RPMI7951 (cell line): ENCODE measurements at regions not wholly inside any gene's neighbourhood (a gene's known extent, or its start where the extent isn't known, plus 50 kb on each side); places are given as distances from the start of the nearest gene placed in this dataset.
"Not testable (repeated sequence)": the region's sequence is repeated elsewhere in the genome, so short reads cannot be mapped to it uniquely, and the experiment has no call there.

Source experiments
- DNase-seq: peaks from one replicate; pipeline ENCODE4 v3.0.0-alpha.2; 2012; ENCODE audit warnings: low read depth

DNA sequence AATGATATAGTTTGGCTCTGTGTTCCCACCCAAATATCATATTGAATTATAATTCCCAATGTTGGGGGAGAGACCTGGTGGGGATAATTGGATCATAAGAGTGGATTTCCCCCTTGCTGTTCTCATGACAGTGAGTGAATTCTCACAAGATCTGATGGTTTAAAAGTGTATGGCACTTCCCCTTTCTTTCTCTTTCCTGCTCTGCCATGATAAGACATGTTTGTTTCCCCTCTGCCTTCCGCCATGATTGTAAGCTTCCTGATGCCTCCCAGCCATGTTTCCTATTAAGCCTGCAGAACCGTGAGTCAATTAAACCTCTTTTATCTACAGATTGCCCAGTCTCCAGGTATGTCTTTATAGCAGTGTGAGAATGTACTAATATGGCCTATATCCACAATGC, 126.7 kb upstream of the GMNC start:
- no peak for DNase-seq

DNA sequence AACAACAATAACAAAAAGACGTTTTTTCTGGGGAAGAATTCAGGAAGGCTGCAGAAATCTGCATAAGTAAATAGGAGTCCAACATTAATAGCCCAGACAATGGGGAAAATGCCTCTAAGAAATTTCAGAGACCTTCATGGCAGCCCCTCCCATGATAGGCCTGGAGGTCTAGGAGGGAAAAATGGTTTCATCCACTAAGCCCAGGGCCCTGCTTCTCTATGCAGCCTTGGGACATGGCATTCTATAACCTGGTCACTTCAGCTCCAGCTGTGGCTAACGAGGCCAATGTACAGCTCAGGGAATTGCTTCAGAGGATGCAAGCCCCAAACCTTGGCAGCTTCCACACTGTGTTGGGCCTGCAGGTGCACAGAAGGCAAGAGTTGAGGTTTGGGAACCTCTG, 125.6 kb upstream of the GMNC start:
- DNase-seq = no peak

DNA sequence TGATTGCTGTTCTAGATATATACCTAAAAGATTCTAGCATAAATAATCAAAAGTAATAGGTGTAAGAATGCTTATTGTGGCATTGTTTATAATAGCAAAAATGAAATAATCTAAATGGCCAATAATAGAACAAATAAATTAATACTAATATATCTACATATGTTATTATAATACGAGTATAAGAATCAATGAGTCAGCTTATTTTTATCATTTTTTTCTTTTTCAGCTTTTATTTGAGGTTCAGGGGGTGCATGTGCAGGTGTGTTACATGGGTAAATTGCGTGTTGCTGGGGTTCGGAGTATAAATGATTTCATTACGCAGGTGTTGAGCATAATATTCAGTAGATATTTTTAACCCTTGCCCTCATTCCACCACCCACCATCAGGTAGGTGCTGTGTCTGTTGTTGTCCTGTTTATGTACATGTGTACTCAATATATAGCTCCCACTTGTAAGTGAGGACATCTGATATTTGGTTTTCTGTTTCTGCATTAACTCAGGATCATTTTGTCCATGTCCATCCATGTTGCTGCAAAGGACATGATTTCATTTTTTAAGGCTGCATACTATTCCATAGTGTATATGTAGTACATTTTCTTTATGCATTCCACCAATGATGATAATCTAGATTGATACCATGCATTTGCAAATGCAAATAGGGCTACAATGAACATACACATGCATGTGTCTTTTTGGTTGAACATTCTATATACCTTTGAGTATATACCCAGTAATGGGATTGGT, 122.2 kb upstream of the GMNC start:
- DNase-seq = no peak

DNA sequence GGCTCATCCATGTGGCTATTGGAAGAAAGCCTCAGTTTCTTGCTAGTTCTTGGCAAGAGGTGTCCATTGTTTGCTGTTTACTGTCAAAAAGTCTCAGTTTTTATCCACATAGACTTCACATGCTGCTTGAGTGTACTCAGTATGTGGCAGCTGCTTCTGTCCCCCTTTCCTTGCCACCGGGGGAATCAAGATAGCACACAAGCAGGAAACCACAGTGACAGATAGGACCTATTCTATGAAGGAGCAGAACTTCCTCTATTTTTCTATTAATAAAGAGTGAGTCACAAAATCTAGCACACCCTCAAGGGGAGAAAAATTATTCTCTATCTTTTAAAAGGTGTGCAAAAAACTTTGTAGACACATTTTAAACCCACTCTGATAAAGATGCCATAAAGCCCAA, 121.4 kb upstream of the GMNC start:
- no peak for DNase-seq

DNA sequence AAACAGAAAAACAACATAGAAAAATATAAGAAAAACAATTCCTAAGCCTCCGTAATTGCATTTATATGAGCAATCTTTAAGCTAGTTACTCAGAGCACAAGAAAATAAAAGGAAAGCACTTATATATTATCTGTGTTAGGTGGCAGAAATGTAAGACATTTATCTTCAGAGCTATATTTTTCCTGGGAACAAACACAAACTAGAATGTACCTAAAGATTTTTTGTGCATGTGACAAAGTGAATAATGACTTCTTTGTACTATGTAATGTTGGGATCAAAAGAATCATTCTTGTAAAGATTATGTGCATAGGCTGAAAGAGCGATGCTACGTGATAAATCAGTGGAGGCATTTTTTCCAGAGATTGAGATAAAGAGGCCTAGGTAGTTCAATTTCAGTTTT, 111.3 kb upstream of the GMNC start:
- DNase-seq = no peak

DNA sequence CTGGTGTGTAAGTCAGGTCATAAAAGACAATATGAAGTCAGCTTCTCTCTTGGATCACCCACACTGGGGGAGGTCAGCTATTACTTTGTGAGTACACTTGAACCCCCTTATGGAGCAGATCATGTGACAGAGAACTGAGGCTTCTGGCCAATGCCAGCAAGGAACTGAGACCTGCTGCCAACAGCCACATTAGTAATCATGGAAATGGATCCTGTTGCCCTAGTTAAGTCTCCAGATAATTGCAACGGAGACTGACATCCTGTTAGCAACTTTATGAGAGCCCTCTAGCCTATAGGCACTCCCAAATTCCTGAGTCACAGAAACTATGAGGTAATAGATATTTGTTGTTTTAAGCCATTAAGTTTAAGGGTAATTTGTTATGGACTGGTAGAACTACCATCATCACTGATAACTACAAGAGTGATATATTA, 110.4 kb upstream of the GMNC start:
- no peak for DNase-seq

DNA sequence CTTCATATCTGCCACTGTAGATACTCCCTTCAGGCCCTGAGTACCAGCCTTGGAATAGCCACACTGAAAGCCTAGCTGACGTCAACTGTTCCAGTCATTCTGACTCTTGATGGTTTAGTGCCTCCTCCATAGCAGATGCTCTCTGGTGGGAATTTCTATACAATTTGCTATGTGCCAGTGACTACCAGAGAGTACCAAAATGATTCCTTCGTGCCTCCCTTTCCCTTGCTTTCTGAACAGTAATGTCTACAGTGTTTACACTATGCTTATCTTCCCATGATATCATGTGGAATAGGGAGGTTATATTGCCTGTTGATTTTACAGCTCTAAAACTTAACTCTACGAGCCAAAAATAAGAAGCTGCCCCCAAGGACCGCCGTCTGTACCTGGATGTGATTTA, 109.7 kb upstream of the GMNC start:
- DNase-seq = no peak

DNA sequence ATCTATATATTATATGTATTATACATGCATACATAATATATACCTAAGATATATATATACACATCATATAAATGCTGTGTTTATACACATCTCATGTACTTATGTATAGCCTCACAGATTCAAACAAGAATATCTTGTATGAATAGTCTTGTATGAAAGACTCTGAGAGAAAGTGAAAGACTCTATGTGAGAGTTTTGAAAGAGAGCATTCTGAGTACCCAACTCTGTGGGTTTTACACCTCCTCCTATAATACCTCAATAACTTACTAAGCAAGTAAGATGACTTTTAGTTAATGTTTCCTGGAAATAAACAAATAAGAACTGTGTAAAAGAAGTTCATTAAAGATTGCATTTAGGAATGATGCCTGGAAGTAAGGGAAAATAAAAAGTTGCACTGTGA, 108.1 kb upstream of the GMNC start:
- no peak for DNase-seq

DNA sequence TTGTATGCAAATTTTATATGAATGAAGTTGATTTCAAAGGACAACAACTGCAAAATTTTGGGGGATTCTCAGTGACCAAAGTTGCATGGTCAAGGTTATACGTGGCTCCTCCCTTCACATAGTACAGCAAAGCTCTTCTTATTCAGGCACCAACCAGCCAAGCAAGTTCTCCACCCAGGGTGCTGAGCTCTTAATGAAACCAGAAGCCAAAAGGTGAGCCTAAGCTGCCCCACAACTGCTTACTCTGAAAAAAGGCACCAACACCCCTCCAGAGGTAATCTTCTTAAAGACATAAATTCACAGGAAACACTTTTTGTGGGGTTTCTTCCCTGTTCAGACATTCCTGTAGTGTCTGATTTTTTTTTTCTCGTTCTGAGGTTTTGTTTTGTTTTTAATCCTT, 106.1 kb upstream of the GMNC start:
- no peak for DNase-seq

DNA sequence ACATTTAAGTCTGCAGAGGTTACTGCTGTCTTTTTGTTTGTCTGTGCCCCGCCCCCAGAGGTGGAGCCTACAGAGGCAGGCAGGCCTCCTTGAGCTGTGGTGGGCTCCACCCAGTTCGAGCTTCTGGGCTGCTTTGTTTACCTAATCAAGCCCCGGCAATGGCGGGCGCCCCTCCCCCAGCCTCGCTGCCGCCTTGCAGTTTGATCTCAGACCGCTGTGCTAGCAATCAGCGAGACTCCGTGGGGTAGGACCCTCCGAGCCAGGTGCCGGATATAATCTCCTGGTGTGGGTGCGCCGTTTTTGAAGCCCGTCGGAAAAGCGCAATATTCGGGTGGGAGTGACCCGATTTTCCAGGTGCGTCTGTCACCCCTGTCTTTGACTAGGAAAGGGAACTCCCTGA, 102.4 kb upstream of the GMNC start:
- not testable (repeated sequence) for DNase-seq

DNA sequence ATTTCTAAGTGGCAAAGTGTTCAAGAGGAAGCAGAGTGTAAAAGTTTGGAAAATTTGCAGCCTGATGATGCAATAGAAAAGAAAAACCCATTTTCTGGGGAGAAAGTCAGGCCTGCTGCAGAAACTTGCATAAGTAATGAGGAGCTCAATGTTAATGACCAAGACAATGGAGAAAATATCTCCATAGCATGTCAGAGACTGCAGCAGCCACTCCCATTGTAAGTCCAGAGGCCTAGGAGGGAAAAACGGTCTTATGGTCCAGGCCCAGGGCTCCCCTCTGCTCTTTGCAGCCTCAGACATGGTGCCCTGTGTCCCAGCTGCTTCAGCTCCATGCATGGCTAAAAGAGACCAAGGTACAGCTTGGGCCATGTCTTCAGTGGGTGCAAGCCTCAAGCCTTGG, 96.6 kb upstream of the GMNC start:
- no peak for DNase-seq

DNA sequence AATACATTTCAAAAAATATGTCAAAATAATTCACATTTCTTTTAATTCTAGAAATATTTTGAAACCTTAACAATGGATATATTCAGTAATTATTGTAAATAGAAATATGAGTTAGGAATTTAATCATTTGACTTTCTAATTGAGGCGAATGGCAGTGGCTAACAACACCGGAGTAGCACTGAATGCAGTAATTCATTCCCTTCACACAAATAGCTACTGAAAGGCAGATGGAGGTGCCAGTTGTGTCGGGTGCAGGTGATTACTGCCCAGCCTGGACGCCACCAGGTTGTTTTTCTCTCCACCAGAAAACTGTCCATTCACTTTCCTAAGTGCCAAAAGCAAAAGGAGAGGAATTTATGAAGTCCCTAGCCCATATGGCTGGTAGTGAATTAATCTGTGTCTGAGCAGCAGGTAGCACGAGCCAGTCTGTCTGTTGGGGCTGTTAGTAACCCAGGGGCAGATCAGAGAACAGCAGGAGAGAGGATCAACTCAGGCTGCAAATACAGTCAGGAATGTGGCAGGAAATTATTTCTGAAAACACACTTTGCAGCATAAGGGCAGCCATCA, 79.3 kb upstream of the GMNC start:
- no peak for DNase-seq

DNA sequence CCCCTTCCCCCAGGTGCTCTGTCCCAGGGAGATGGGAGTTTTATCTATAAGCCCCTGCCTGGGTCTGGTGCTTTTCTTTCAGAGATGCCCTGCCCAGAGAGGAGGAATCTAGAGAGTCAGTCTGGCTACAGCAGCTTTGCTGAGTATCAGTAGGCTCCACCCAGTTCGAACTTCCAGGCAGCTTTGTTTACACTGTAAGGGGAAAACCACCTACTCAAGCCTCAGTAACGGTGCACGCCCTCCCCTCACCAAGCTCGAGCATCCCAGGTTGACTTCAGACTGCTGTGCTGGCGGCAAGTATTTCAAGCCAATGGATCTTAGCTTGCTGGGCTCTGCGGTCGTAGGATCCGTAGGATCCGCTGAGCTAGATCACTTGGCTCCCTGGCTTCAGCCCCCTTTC, 72.1 kb upstream of the GMNC start:
- not testable (repeated sequence) for DNase-seq

DNA sequence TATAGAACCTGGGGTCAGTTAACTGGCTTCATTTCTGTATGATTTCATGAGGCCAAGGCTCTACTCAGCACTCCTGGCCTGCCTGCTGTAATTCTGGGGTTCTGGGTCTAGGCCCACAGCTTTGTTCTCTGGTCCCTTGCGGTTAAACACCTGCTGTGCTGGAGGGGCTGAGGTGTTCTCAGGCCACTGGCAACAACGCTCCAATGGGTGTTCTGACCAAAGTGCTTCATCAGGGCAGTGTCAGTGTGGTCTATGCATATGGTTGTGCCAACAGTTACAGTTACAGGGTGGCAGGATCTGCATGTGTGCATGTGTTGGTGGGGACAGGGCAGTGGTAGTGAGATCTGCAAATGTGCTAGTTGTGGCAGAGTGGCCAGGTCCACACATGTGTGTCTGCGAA, 64.1 kb upstream of the GMNC start:
- DNase-seq = no peak

DNA sequence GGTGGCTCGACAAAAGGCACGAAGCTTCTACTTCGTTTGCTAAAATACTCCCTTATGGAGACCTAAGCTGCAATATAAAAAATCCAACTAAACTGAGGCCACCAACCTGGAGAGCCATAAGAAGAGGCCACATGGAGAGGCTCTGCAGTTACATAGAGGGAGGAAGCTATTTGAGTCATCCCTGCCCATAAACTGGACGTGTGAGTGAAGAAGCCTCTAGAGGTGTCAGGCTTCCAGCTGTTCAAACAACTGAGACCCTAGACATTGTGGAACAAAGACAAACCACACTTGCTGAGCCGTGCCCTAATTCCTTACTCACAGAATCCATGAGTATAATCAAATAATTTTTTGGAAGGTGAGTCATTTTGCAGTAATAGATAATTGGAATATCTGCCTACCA, 50.2 kb upstream of the GMNC start:
- DNase-seq = no peak
